HG03469 (cell line): ENCODE measurements at regions not wholly inside any gene's neighbourhood (a gene's known extent, or its start where the extent isn't known, plus 50 kb on each side); places are given as distances from the start of the nearest gene placed in this dataset.

Source experiments
- ATAC-seq: cut with Tn5 transposase; IDR thresholded peaks from one replicate; pipeline ENCODE4 v1.9.1; 2021; ENCODE audit warnings: mild to moderate bottlenecking, moderate library complexity, moderate number of reproducible peaks; ENCODE audit not compliant: unreplicated experiment

GRCh38 chr5:164881442-164881841, 1376.0 kb downstream of the MAT2B start:
- ATAC-seq, result no peak

GRCh38 chr5:164885179-164885578, 1379.8 kb downstream of the MAT2B start:
- ATAC-seq, result no peak

- ATAC-seq, result no peak
Observed at GRCh38 chr5:164893071-164893470, 1387.7 kb downstream of the MAT2B start.

- ATAC-seq, result no peak
Observed at GRCh38 chr5:164898705-164899104, 1393.3 kb downstream of the MAT2B start.

- ATAC-seq, result no peak
Observed at GRCh38 chr5:164909673-164910072, 1404.3 kb downstream of the MAT2B start.

GRCh38 chr5:164921722-164922121, 1416.3 kb downstream of the MAT2B start:
- ATAC-seq, result no peak

- no peak for ATAC-seq
Observed at GRCh38 chr5:164934039-164934438, 1428.6 kb downstream of the MAT2B start.

GRCh38 chr5:164934561-164934960, 1429.1 kb downstream of the MAT2B start:
- no peak for ATAC-seq

- no peak for ATAC-seq
Observed at GRCh38 chr5:164941132-164941531, 1435.7 kb downstream of the MAT2B start.

GRCh38 chr5:164950927-164951326, 1445.5 kb downstream of the MAT2B start:
- ATAC-seq, result no peak

GRCh38 chr5:164951570-164951969, 1446.2 kb downstream of the MAT2B start:
- ATAC-seq, result no peak

GRCh38 chr5:164958688-164959087, 1453.3 kb downstream of the MAT2B start:
- no peak for ATAC-seq

- ATAC-seq, result no peak
Observed at GRCh38 chr5:164959761-164960160, 1454.3 kb downstream of the MAT2B start.

- ATAC-seq, result no peak
Observed at GRCh38 chr5:164962329-164962961, 1457.0 kb downstream of the MAT2B start.

GRCh38 chr5:164966611-164967010, 1461.2 kb downstream of the MAT2B start:
- ATAC-seq, result no peak

- ATAC-seq, result no peak
Observed at GRCh38 chr5:164967354-164967753, 1461.9 kb downstream of the MAT2B start.

- ATAC-seq, result no peak
Observed at GRCh38 chr5:164972973-164973372, 1467.6 kb downstream of the MAT2B start.

- no peak for ATAC-seq
Observed at GRCh38 chr5:164975986-164976385, 1470.6 kb downstream of the MAT2B start.

GRCh38 chr5:164980480-164980879, 1475.1 kb downstream of the MAT2B start:
- ATAC-seq, result no peak

- ATAC-seq, result no peak
Observed at GRCh38 chr5:164998142-164998541, 1492.7 kb downstream of the MAT2B start.

GRCh38 chr5:164998590-164998989, 1493.2 kb downstream of the MAT2B start:
- no peak for ATAC-seq

GRCh38 chr5:165000479-165001190, 1495.2 kb downstream of the MAT2B start:
- no peak for ATAC-seq

GRCh38 chr5:165003283-165003682, 1497.9 kb downstream of the MAT2B start:
- ATAC-seq, result no peak
